ENCODE measurements at regions not wholly inside any gene's neighbourhood (a gene's known extent, or its start where the extent isn't known, plus 50 kb on each side); places are given as distances from the start of the nearest gene placed in this dataset.

- H3K79me2 ChIP-seq (ENCODE audit: insufficient read depth, low read length), result no peaks in the 10 kb centered on the region
- BruUV-seq (replicated peaks), result no TSS peak
- in situ Hi-C loops (cut with HindIII; ENCODE audit: extremely low pct_ligation_motif_present, low pct_unique_long_range_greater_than_20kb), result no loop called here
- CTCF ChIA-PET (ENCODE audit: low intra/inter-chr PET ratio, low total read pairs), result no interaction called here
- no peaks in the 10 kb centered on the region for H3K4me1 ChIP-seq (ENCODE audit: insufficient read depth, low read length)
- H3K9me3 ChIP-seq (ENCODE audit: low read length), result no peaks in the 10 kb centered on the region
- POLR2A ChIA-PET, result no interaction called here
- H4K20me1 ChIP-seq (ENCODE audit: insufficient read depth, low read length), result no peaks in the 10 kb centered on the region
- H3K27ac ChIP-seq (ENCODE audit: extremely low read length, insufficient read depth, low read length), result no peak overlapping the region
- H3K4me3 ChIP-seq (replicated peaks in 1 of 3; ENCODE audit: insufficient read depth in 1 of 3, low read depth in 2 of 3, low read length in 3 of 3), result no peak overlapping the region
- intact Hi-C loops (cut with micrococcal nuclease; ENCODE audit: unreplicated experiment), result no loop called here
- H3K4me2 ChIP-seq (ENCODE audit: low read depth, low read length), result no peak overlapping the region
- no peaks in the 10 kb centered on the region for H3K36me3 ChIP-seq (replicated peaks in 1 of 2; ENCODE audit: control insufficient read depth in 1 of 2, insufficient read depth in 2 of 2, low read length in 2 of 2)
- DNase-seq (ENCODE audit: low spot score) (no peak), FAIRE-seq (no peak), ATAC-seq (no peak)
- WGBS (ENCODE audit: low lambda C conversion rate), result 22% methylated on average over 5 of the region's 5 CpGs
- TF ChIP-seq KLF15 (CRISPR knock-in tag; IDR thresholded peaks at IDR 0.05; ENCODE audit: borderline replicate concordance), result no peak
- no peak for TF ChIP-seq ZNF12 (CRISPR knock-in tag; IDR thresholded peaks at IDR 0.05)
- no peak for TF ChIP-seq ZNF136 (CRISPR knock-in tag; IDR thresholded peaks at IDR 0.05; ENCODE audit: low read depth)
- no peaks in the 10 kb centered on the region for H3K27me3 ChIP-seq (ENCODE audit: control insufficient read depth in 1 of 2, insufficient read depth in 2 of 2, low read length in 2 of 2)
- no peak overlapping the region for H3K9ac ChIP-seq (ENCODE audit: insufficient read depth, low read depth, low read length)
- H2AFZ ChIP-seq (ENCODE audit: low read length), result no peak overlapping the region
These were observed 767.7 kb upstream of the GCFC2 start for GRCh38 chr2:76478266-76479035.

DNA sequence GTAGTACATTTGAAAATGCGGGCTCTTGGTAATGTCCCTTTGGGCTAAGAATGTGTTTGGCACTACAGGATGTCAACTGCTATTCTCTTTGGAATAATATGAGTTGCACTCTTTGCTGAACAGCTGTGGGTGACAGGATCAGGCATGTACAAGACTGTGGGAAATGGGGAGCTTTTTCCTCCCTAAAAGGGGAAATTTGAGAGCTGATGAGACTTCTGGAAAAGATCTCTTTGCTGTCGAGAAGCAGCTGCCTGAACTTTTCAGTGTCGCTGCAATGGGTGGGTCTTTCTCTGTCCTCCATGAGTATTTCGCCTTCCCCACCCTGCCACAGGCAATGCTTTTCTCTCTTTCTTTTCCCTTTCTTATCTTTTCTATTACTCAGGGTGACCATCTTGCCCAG, 762.2 kb upstream of the GCFC2 start:
- no TSS peak for BruUV-seq (replicated peaks)
- Histone ChIP-seq H2AFZ (ENCODE audit: low read length) (no peak overlapping the region), H4K20me1 (ENCODE audit: insufficient read depth, low read length) (no peaks in the 10 kb centered on the region), H3K4me1 (ENCODE audit: insufficient read depth, low read length) (no peaks in the 10 kb centered on the region), H3K36me3 (replicated peaks in 1 of 2; ENCODE audit: control insufficient read depth in 1 of 2, insufficient read depth in 2 of 2, low read length in 2 of 2) (no peaks in the 10 kb centered on the region), H3K4me3 (replicated peaks in 1 of 3; ENCODE audit: insufficient read depth in 1 of 3, low read depth in 2 of 3, low read length in 3 of 3) (no peak overlapping the region), H3K4me2 (ENCODE audit: low read depth, low read length) (no peak overlapping the region), H3K9ac (ENCODE audit: insufficient read depth, low read depth, low read length) (no peak overlapping the region), H3K27ac (ENCODE audit: extremely low read length, insufficient read depth, low read length) (no peak overlapping the region), H3K79me2 (ENCODE audit: insufficient read depth, low read length) (no peaks in the 10 kb centered on the region), H3K9me3 (ENCODE audit: low read length) (peaks cover 8% of the 10 kb centered on the region; the same call in 1 of the 2 replicates), H3K27me3 (ENCODE audit: control insufficient read depth in 1 of 2, insufficient read depth in 2 of 2, low read length in 2 of 2) (no peaks in the 10 kb centered on the region)
- in situ Hi-C loops (cut with HindIII; ENCODE audit: extremely low pct_ligation_motif_present, low pct_unique_long_range_greater_than_20kb) (no loop called here), intact Hi-C loops (cut with micrococcal nuclease; ENCODE audit: unreplicated experiment) (no loop called here)
- FAIRE-seq (no peak), DNase-seq (ENCODE audit: low spot score) (no peak), ATAC-seq (no peak)
- ChIA-PET CTCF (ENCODE audit: low intra/inter-chr PET ratio, low total read pairs) (no interaction called here), POLR2A (no interaction called here)
- 40% methylated on average over 4 of the region's 4 CpGs for whole genome bisulfite sequencing (ENCODE audit: low lambda C conversion rate)
- TF ChIP-seq ZNF431 (CRISPR knock-in tag; IDR thresholded peaks at IDR 0.05; ENCODE audit: borderline replicate concordance, low read depth) (no peak), ZNF850 (CRISPR knock-in tag; conservative IDR thresholded peaks at IDR 0.05) (no peak), ZNF143 (CRISPR knock-in tag; IDR thresholded peaks at IDR 0.05) (no peak), TARDBP (CRISPR knock-in tag; IDR thresholded peaks at IDR 0.05) (no peak), NPAS2 (CRISPR knock-in tag; IDR thresholded peaks at IDR 0.05; ENCODE audit: borderline replicate concordance) (no peak), RFX3 (CRISPR knock-in tag; IDR thresholded peaks at IDR 0.05) (no peak), CSRNP2 (CRISPR knock-in tag; conservative IDR thresholded peaks at IDR 0.05; ENCODE audit: low read depth) (no peak), ZBTB34 (CRISPR knock-in tag; IDR thresholded peaks at IDR 0.05) (no peak), MXD3 (CRISPR knock-in tag; IDR thresholded peaks at IDR 0.05) (no peak)
- TF ChIP-seq, protein P1, sequence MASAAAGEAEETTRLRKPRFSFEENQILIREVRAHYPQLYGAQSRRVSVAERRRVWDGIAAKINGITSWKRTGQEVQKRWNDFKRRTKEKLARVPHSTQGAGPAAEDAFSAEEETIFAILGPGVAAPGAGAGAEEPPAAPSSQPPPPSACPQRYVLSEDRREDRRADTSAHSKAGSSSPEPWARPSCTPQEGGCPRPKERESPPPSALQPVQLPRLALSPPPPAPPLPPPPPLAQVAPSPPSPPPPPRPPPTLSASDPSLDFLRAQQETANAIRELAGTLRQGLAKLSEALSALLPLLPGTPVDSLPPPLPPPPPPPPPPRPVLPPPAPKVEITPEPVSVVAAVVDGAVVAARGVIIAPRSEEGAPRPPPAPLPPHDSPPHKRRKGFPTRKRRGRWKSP (CRISPR knock-in tag; IDR thresholded peaks at IDR 0.05), result no peak
